ENCODE measurements at regions not wholly inside any gene's neighbourhood (a gene's known extent, or its start where the extent isn't known, plus 50 kb on each side); places are given as distances from the start of the nearest gene placed in this dataset.

DNA sequence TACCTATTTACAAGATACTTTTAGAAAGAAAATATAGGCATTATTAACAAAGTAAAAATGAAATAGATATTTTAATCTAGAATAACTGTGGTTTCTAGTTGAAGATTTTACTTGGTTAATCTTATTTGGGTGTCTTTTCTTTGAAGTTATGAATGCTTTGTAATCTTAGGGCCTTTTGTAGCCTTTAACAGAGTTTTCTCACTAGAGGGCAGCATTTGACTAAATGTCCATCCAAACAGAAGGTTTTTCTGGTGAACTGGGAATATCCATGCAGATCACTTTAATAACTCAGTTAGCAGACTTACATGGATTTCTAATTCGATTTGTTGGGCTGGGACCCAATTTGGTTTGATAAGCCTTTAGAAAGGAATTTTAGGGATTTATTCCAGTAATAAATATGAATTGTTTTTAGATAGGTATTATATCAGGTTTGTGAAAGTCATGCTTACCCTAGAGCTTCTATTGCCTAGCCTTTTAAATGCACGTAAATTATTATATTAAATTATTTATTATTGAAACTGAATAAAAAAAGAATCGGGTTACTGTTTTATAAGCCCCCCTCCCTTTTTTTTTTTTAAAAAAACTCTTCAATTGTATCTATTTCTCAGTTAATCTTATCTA is 119.7 kb downstream of the ZNF326 start:
- TF ChIP-seq POLR2A (IDR thresholded peaks at IDR 0.05; ENCODE audit: low read depth, low read length) (no peak), POLR2AphosphoS5 (IDR thresholded peaks at IDR 0.05; ENCODE audit: low read depth, low read length) (no peak), TAF1 (IDR thresholded peaks at IDR 0.05; ENCODE audit: low read depth, low read length) (no peak), POU2F2 (IDR thresholded peaks at IDR 0.05; ENCODE audit: low read depth, low read length) (no peak)
